ENCODE measurements at regions not wholly inside any gene's neighbourhood (a gene's known extent, or its start where the extent isn't known, plus 50 kb on each side); places are given as distances from the start of the nearest gene placed in this dataset.

DNA sequence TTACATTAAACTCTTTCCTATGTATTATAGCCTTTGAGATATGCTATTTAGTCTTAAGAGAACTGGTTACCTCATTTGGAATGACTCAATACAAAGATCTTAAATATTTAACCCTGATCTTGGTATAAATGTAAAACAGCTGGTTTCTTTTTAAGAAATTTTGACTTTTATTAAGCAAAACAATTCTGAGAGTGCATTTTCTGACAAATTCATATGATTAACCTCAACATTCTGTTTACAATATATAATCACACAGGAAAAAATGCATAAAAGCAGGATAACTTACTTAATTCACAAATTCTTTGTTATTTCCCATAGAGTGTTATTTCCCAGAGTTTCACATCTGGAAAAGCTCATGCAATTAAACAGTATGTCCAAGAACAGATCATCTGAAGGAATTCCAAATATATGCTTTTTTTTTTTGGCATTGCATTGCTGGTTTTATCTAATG, 400.4 kb upstream of the THBS1 start:
- TF ChIP-seq, protein P1, sequence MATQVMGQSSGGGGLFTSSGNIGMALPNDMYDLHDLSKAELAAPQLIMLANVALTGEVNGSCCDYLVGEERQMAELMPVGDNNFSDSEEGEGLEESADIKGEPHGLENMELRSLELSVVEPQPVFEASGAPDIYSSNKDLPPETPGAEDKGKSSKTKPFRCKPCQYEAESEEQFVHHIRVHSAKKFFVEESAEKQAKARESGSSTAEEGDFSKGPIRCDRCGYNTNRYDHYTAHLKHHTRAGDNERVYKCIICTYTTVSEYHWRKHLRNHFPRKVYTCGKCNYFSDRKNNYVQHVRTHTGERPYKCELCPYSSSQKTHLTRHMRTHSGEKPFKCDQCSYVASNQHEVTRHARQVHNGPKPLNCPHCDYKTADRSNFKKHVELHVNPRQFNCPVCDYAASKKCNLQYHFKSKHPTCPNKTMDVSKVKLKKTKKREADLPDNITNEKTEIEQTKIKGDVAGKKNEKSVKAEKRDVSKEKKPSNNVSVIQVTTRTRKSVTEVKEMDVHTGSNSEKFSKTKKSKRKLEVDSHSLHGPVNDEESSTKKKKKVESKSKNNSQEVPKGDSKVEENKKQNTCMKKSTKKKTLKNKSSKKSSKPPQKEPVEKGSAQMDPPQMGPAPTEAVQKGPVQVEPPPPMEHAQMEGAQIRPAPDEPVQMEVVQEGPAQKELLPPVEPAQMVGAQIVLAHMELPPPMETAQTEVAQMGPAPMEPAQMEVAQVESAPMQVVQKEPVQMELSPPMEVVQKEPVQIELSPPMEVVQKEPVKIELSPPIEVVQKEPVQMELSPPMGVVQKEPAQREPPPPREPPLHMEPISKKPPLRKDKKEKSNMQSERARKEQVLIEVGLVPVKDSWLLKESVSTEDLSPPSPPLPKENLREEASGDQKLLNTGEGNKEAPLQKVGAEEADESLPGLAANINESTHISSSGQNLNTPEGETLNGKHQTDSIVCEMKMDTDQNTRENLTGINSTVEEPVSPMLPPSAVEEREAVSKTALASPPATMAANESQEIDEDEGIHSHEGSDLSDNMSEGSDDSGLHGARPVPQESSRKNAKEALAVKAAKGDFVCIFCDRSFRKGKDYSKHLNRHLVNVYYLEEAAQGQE (IDR thresholded peaks at IDR 0.05; ENCODE audit: borderline replicate concordance) = no peak
- TF ChIP-seq SMC3 (conservative IDR thresholded peaks at IDR 0.05; ENCODE audit: poor library complexity) = no peak
- TF ChIP-seq EP300 (conservative IDR thresholded peaks at IDR 0.05; ENCODE audit: poor library complexity, severe bottlenecking) = no peak

DNA sequence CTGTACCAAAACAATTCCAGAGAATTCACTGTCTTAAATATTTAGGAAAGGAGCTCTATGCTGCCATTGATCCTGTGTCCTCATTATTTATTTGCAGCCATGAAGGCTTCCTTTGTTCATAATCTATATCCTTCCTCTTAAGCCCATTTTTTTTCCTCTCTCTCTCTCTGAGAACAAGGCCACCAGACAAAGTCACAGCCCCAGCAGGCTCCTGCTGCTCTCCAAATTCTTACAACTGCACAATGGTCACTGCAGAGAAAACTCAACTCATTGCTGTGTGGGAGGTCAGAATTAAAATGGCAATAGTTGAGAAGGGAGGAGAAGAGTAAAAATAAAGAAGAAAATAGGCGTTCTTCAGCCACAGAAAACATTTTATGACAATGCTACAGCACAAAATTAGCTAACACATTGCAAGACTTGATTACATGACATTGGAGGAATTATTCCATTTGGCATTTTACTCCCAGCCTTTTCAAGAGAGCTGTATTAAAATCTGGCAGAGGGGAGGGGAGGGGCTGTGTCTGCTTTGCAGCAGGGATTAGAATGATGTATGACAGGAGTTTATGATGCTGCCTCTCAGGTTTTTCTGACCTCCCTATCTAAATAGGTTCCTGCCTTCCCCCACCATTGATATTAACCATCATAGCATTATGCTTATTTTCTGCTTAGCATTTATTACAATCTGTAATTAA, 399.7 kb upstream of the THBS1 start:
- Histone ChIP-seq H3K27me3 (ENCODE audit: insufficient read depth, low read depth, low read length) (no peaks in the 10 kb centered on the region), H3K27ac (ENCODE audit: low read length) (no peak overlapping the region), H2AFZ (ENCODE audit: low read depth, low read length) (no peak overlapping the region), H3K9me2 (ENCODE audit: insufficient read depth, low read length) (no peaks in the 10 kb centered on the region), H3K4me2 (ENCODE audit: low read length) (no peak overlapping the region), H3K9ac (ENCODE audit: low read length) (no peak overlapping the region), H3K9me3 (ENCODE audit: low read length) (no peaks in the 10 kb centered on the region), H3K79me2 (replicated peaks; ENCODE audit: insufficient read depth, low read length) (no peaks in the 10 kb centered on the region), H3K4me3 (ENCODE audit: low read length) (no peak overlapping the region), H3F3A (ENCODE audit: insufficient read depth, low read length, poor library complexity, severe bottlenecking) (no peaks in the 10 kb centered on the region), H3K36me3 (ENCODE audit: insufficient read depth, low read length) (no peaks in the 10 kb centered on the region), H4K20me1 (ENCODE audit: insufficient read depth) (no peaks in the 10 kb centered on the region)
- TF ChIP-seq EZH2 (IDR thresholded peaks at IDR 0.05; ENCODE audit: borderline replicate concordance, insufficient read depth, low read length, poor library complexity, severe bottlenecking) = no peak
- TF ChIP-seq SMC3 (conservative IDR thresholded peaks at IDR 0.05; ENCODE audit: poor library complexity) = no peak
- TF ChIP-seq, protein P2, sequence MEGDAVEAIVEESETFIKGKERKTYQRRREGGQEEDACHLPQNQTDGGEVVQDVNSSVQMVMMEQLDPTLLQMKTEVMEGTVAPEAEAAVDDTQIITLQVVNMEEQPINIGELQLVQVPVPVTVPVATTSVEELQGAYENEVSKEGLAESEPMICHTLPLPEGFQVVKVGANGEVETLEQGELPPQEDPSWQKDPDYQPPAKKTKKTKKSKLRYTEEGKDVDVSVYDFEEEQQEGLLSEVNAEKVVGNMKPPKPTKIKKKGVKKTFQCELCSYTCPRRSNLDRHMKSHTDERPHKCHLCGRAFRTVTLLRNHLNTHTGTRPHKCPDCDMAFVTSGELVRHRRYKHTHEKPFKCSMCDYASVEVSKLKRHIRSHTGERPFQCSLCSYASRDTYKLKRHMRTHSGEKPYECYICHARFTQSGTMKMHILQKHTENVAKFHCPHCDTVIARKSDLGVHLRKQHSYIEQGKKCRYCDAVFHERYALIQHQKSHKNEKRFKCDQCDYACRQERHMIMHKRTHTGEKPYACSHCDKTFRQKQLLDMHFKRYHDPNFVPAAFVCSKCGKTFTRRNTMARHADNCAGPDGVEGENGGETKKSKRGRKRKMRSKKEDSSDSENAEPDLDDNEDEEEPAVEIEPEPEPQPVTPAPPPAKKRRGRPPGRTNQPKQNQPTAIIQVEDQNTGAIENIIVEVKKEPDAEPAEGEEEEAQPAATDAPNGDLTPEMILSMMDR (IDR thresholded peaks at IDR 0.05; ENCODE audit: poor library complexity, severe bottlenecking) = no peak
- TF ChIP-seq EP300 (conservative IDR thresholded peaks at IDR 0.05; ENCODE audit: poor library complexity, severe bottlenecking) = no peak
- TF ChIP-seq TAF1 (IDR thresholded peaks at IDR 0.05; ENCODE audit: low read depth) = no peak
- TF ChIP-seq, protein P1 (IDR thresholded peaks at IDR 0.05; ENCODE audit: borderline replicate concordance) = no peak
- TF ChIP-seq MXI1 (conservative IDR thresholded peaks at IDR 0.05; ENCODE audit: poor library complexity, severe bottlenecking) = no peak
- TF ChIP-seq POLR2AphosphoS5 (IDR thresholded peaks at IDR 0.05) = no peak
- TF ChIP-seq RAD21 (conservative IDR thresholded peaks at IDR 0.05) = no peak

More for the DNA sequence above, 400.4 kb upstream of the THBS1 start:
- H3K4me2 ChIP-seq (ENCODE audit: low read length) = no peak overlapping the region
- no peaks in the 10 kb centered on the region for H3F3A ChIP-seq (ENCODE audit: insufficient read depth, low read length, poor library complexity, severe bottlenecking)
- H3K4me3 ChIP-seq (ENCODE audit: low read length) = no peak overlapping the region
- H2AFZ ChIP-seq (ENCODE audit: low read depth, low read length) = no peak overlapping the region
- no peaks in the 10 kb centered on the region for H3K79me2 ChIP-seq (replicated peaks; ENCODE audit: insufficient read depth, low read length)
- H3K36me3 ChIP-seq (ENCODE audit: insufficient read depth, low read length) = no peaks in the 10 kb centered on the region
- H3K9me2 ChIP-seq (ENCODE audit: insufficient read depth, low read length) = no peaks in the 10 kb centered on the region
- H3K9me3 ChIP-seq (ENCODE audit: low read length) = no peaks in the 10 kb centered on the region
- no peaks in the 10 kb centered on the region for H3K27me3 ChIP-seq (ENCODE audit: insufficient read depth, low read depth, low read length)
- no peaks in the 10 kb centered on the region for H4K20me1 ChIP-seq (ENCODE audit: insufficient read depth)
- H3K9ac ChIP-seq (ENCODE audit: low read length) = no peak overlapping the region
- no peak overlapping the region for H3K27ac ChIP-seq (ENCODE audit: low read length)
